IPS DF 4.7 (cell line): ENCODE measurements at regions not wholly inside any gene's neighbourhood (a gene's known extent, or its start where the extent isn't known, plus 50 kb on each side); places are given as distances from the start of the nearest gene placed in this dataset.
A peak's percentile ranks its signal among the peaks of the same experiment; 100 is the strongest.

ENCODE experiments used
- DNase-seq: peaks from one replicate; pipeline ENCODE4 v3.0.0-alpha.2; 2013; ENCODE audit warnings: low spot score; ENCODE audit errors: extremely low read depth

- DNase-seq = no peak
Measured at GRCh38 chr14:51512316-51512715, 139.4 kb upstream of the FRMD6 start.

- no peak for DNase-seq
Measured at GRCh38 chr14:51513281-51513680, 138.4 kb upstream of the FRMD6 start.

GRCh38 chr14:51513933-51514332 lies 137.8 kb upstream of the FRMD6 start:
- no peak for DNase-seq

- no peak for DNase-seq
Measured at GRCh38 chr14:51515611-51516010, 136.1 kb upstream of the FRMD6 start.

- no peak for DNase-seq
Measured at GRCh38 chr14:51516706-51517395, 134.9 kb upstream of the FRMD6 start.

GRCh38 chr14:51518280-51518679 lies 133.4 kb upstream of the FRMD6 start:
- DNase-seq = no peak

GRCh38 chr14:51518711-51519110 lies 133.0 kb upstream of the FRMD6 start:
- no peak for DNase-seq

GRCh38 chr14:51520087-51520486 lies 131.6 kb upstream of the FRMD6 start:
- DNase-seq = no peak

- no peak for DNase-seq
Measured at GRCh38 chr14:51521764-51522163, 129.9 kb upstream of the FRMD6 start.

- DNase-seq = no peak
Measured at GRCh38 chr14:51523243-51523642, 128.5 kb upstream of the FRMD6 start.

- no peak for DNase-seq
Measured at GRCh38 chr14:51525739-51526138, 126.0 kb upstream of the FRMD6 start.

- no peak for DNase-seq
Measured at GRCh38 chr14:51527073-51527472, 124.6 kb upstream of the FRMD6 start.

GRCh38 chr14:51529736-51530135 lies 122.0 kb upstream of the FRMD6 start:
- DNase-seq = no peak

GRCh38 chr14:51533160-51533559 lies 118.5 kb upstream of the FRMD6 start:
- no peak for DNase-seq

GRCh38 chr14:51533872-51534553 lies 117.7 kb upstream of the FRMD6 start:
- no peak for DNase-seq

- DNase-seq = no peak
Measured at GRCh38 chr14:51534610-51535011, 117.1 kb upstream of the FRMD6 start.

GRCh38 chr14:51535443-51536044 lies 116.2 kb upstream of the FRMD6 start:
- DNase-seq = no peak

- DNase-seq = no peak
Measured at GRCh38 chr14:51538973-51539372, 112.7 kb upstream of the FRMD6 start.

GRCh38 chr14:51539571-51540037 lies 112.1 kb upstream of the FRMD6 start:
- peak; percentile 30 for DNase-seq

GRCh38 chr14:51540364-51540763 lies 111.3 kb upstream of the FRMD6 start:
- no peak for DNase-seq

GRCh38 chr14:51544471-51544870 lies 107.2 kb upstream of the FRMD6 start:
- DNase-seq = no peak

- DNase-seq = no peak
Measured at GRCh38 chr14:51544901-51545300, 106.8 kb upstream of the FRMD6 start.

- no peak for DNase-seq
Measured at GRCh38 chr14:51545396-51545795, 106.3 kb upstream of the FRMD6 start.
